ENCODE measurements at regions not wholly inside any gene's neighbourhood (a gene's known extent, or its start where the extent isn't known, plus 50 kb on each side); places are given as distances from the start of the nearest gene placed in this dataset.

DNA sequence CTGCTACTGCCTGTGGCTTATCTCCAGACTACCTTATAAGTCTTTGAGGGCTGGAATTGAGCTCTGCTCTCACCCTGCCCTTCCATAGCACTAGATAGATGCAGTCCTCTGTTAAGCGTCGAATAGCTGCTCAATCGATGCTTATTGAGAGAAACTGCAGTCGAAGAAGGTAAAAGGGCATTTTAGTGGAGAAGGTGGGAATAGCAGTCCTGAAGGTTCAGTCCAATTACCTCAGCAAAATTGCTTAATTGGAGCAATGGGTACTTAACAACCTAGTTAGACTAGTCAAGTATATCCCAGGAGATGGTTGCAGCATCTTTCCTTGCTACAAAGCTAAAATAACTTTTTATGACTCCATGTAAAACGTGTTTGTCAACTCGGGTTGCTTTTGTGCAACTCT is 66.8 kb upstream of the NT5E start:
- Histone ChIP-seq H3K9me3 (replicated peaks in 1 of 2; ENCODE audit: control insufficient read depth in 1 of 2, insufficient read depth in 1 of 2, low read length in 2 of 2) (no peaks in the 10 kb centered on the region), H3K9ac (ENCODE audit: insufficient read depth, low read length, poor library complexity, severe bottlenecking) (no peak overlapping the region), H3K27me3 (ENCODE audit: control insufficient read depth in 2 of 2, insufficient read depth in 2 of 2, low read length in 2 of 2) (no peaks in the 10 kb centered on the region), H3K79me2 (ENCODE audit: insufficient read depth, low read length) (no peaks in the 10 kb centered on the region), H3K36me3 (replicated peaks in 1 of 2; ENCODE audit: control insufficient read depth in 1 of 2, insufficient read depth in 2 of 2, low read length in 2 of 2) (no peaks in the 10 kb centered on the region), H2AFZ (ENCODE audit: insufficient read depth, low read depth, low read length, poor library complexity, severe bottlenecking) (no peak overlapping the region), H3K4me1 (ENCODE audit: control insufficient read depth in 1 of 2, insufficient read depth in 2 of 2, low read length in 2 of 2) (no peaks in the 10 kb centered on the region), H3K4me2 (replicated peaks; ENCODE audit: extremely low read depth, low read length, poor library complexity, severe bottlenecking) (no peak overlapping the region), H3K27ac (ENCODE audit: low read depth in 1 of 2, low read length in 2 of 2) (no peak overlapping the region), H3K4me3 (replicated peaks in 1 of 3; ENCODE audit: low read depth in 2 of 3, low read length in 3 of 3) (no peak overlapping the region), H4K20me1 (ENCODE audit: insufficient read depth, low read length) (no peaks in the 10 kb centered on the region)
- no peak for TF ChIP-seq CTCF (IDR thresholded peaks at IDR 0.05)
- Mint-ChIP-seq H3K27me3 (ENCODE audit: low read depth in 3 of 3) (peaks cover 0 to 5% (median 3%) of the 10 kb centered on the region in 3 donors), H3K4me1 (no peaks in the 10 kb centered on the region), H3K27ac (no peak overlapping the region), H3K9me3 (peaks cover 3 to 8% (median 6%) of the 10 kb centered on the region in 7 donors), H3K4me3 (no peak overlapping the region), H3K36me3 (no peaks in the 10 kb centered on the region)
- DNase-seq: no peak
- 100% methylated on average over 1 of the region's 6 CpGs for WGBS (ENCODE audit: insufficient coverage)
- intact Hi-C loops (cut with micrococcal nuclease): no loop called here

- H3K36me3 ChIP-seq (replicated peaks in 1 of 2; ENCODE audit: control insufficient read depth in 1 of 2, insufficient read depth in 2 of 2, low read length in 2 of 2): no peaks in the 10 kb centered on the region
- H3K4me2 ChIP-seq (replicated peaks; ENCODE audit: extremely low read depth, low read length, poor library complexity, severe bottlenecking): no peak overlapping the region
- Mint-ChIP-seq H3K4me1 (no peaks in the 10 kb centered on the region), H3K36me3 (no peaks in the 10 kb centered on the region), H3K27ac (no peak overlapping the region), H3K27me3 (ENCODE audit: low read depth in 3 of 3) (peaks cover 3 to 5% (median 3%) of the 10 kb centered on the region in 3 donors), H3K9me3 (peaks cover 3 to 10% (median 7%) of the 10 kb centered on the region in 7 donors), H3K4me3 (no peak overlapping the region)
- H3K9ac ChIP-seq (ENCODE audit: insufficient read depth, low read length, poor library complexity, severe bottlenecking): no peak overlapping the region
- no peaks in the 10 kb centered on the region for H3K9me3 ChIP-seq (replicated peaks in 1 of 2; ENCODE audit: control insufficient read depth in 1 of 2, insufficient read depth in 1 of 2, low read length in 2 of 2)
- intact Hi-C loops (cut with micrococcal nuclease): no loop called here
- no peak overlapping the region for H2AFZ ChIP-seq (ENCODE audit: insufficient read depth, low read depth, low read length, poor library complexity, severe bottlenecking)
- H3K4me1 ChIP-seq (ENCODE audit: control insufficient read depth in 1 of 2, insufficient read depth in 2 of 2, low read length in 2 of 2): no peaks in the 10 kb centered on the region
- H3K79me2 ChIP-seq (ENCODE audit: insufficient read depth, low read length): no peaks in the 10 kb centered on the region
- WGBS (ENCODE audit: insufficient coverage): 89% methylated on average over 1 of the region's 5 CpGs
- no peaks in the 10 kb centered on the region for H4K20me1 ChIP-seq (ENCODE audit: insufficient read depth, low read length)
- H3K27ac ChIP-seq (ENCODE audit: low read depth in 1 of 2, low read length in 2 of 2): no peak overlapping the region
- TF ChIP-seq CTCF (IDR thresholded peaks at IDR 0.05): no peak
- H3K27me3 ChIP-seq (ENCODE audit: control insufficient read depth in 2 of 2, insufficient read depth in 2 of 2, low read length in 2 of 2): no peaks in the 10 kb centered on the region
- H3K4me3 ChIP-seq (replicated peaks in 1 of 3; ENCODE audit: low read depth in 2 of 3, low read length in 3 of 3): no peak overlapping the region
- DNase-seq: no peak
Measured at GRCh38 chr6:85382541-85382940, 67.3 kb upstream of the NT5E start.

Data from CD14-positive monocyte (primary cell).